Neural cell (in vitro differentiated cells): ENCODE measurements at regions not wholly inside any gene's neighbourhood (a gene's known extent, or its start where the extent isn't known, plus 50 kb on each side); places are given as distances from the start of the nearest gene placed in this dataset.

Experiments used
- CTCF ChIP-seq: fragments of 450-650 bp; IDR thresholded peaks from 2 replicates; pipeline ENCODE4 v1.5.1; 2014; ENCODE audit warnings: antibody characterized with exemption, mild to moderate bottlenecking, moderate library complexity; ENCODE audit not compliant: poor library complexity, severe bottlenecking
- EP300 ChIP-seq: fragments of 450-650 bp; conservative IDR thresholded peaks from 2 replicates; pipeline ENCODE4 v1.6.1; 2014; ENCODE audit warnings: antibody characterized with exemption, mild to moderate bottlenecking, moderate library complexity; ENCODE audit not compliant: poor library complexity, severe bottlenecking
- EZH2 ChIP-seq: fragments of 200-600, 300-800 bp; shearing (Covaris generic), sonication (generic); IDR thresholded peaks from 2 replicates; pipeline ENCODE4 v1.6.1; 2014; ENCODE audit warnings: antibody characterized with exemption, low read length, borderline replicate concordance, mild to moderate bottlenecking; ENCODE audit not compliant: insufficient read depth, poor library complexity, severe bottlenecking
- MXI1 ChIP-seq: fragments of 450-650 bp; conservative IDR thresholded peaks from 2 replicates; pipeline ENCODE4 v1.6.1; 2014; ENCODE audit warnings: antibody characterized with exemption, mild to moderate bottlenecking; ENCODE audit not compliant: poor library complexity, severe bottlenecking
- POLR2AphosphoS5 ChIP-seq: IDR thresholded peaks from 2 replicates; pipeline ENCODE4 v1.6.1; 2012
- REST ChIP-seq: IDR thresholded peaks from 2 replicates; pipeline ENCODE4 v1.6.1; 2012; ENCODE audit warnings: borderline replicate concordance
- SMC3 ChIP-seq: fragments of 450-650 bp; conservative IDR thresholded peaks from 2 replicates; pipeline ENCODE4 v1.6.1; 2014; ENCODE audit warnings: antibody characterized with exemption, mild to moderate bottlenecking, moderate library complexity; ENCODE audit not compliant: poor library complexity

- TF ChIP-seq POLR2AphosphoS5 (no peak), CTCF (no peak), REST (no peak), MXI1 (no peak), EZH2 (no peak), EP300 (no peak), SMC3 (no peak)
Measured at GRCh38 chr12:91718326-91718725, 427.3 kb downstream of the BTG1 start.
